Hepatocyte (in vitro differentiated cells): ENCODE measurements at regions not wholly inside any gene's neighbourhood (a gene's known extent, or its start where the extent isn't known, plus 50 kb on each side); places are given as distances from the start of the nearest gene placed in this dataset.

ENCODE experiments used
- DNase-seq: peaks from one replicate; pipeline ENCODE4 v3.0.0-alpha.2; 2016; ENCODE audit warnings: low spot score
- H2AFZ ChIP-seq: fragments of 200-600 bp; sonication (generic); 2 replicates; pipeline ENCODE4 v1.6.0; 2016; ENCODE audit warnings: antibody characterized with exemption, mild to moderate bottlenecking
- H3K27ac ChIP-seq: fragments of 200-600 bp; sonication (generic); 2 replicates; pipeline ENCODE4 v1.5.1; 2016; ENCODE audit warnings: mild to moderate bottlenecking
- H3K27me3 ChIP-seq: fragments of 200-600 bp; sonication (generic); 2 replicates; pipeline ENCODE4 v1.6.1; 2016
- H3K36me3 ChIP-seq: fragments of 200-600 bp; sonication (generic); replicated peaks from 2 replicates; pipeline ENCODE4 v1.5.1; 2016; ENCODE audit warnings: low read depth; ENCODE audit not compliant: insufficient read depth
- H3K4me1 ChIP-seq: fragments of 200-600 bp; sonication (generic); 2 replicates; pipeline ENCODE4 v1.5.1; 2016; ENCODE audit warnings: mild to moderate bottlenecking, moderate library complexity; ENCODE audit not compliant: insufficient read depth
- H3K4me2 ChIP-seq: fragments of 200-600 bp; sonication (generic); 2 replicates; pipeline ENCODE4 v1.6.0; 2016
- H3K4me3 ChIP-seq: fragments of 200-600 bp; sonication (generic); 2 replicates; pipeline ENCODE4 v1.5.1; 2016; ENCODE audit warnings: mild to moderate bottlenecking
- H3K79me2 ChIP-seq: fragments of 200-600 bp; sonication (generic); 2 replicates; pipeline ENCODE4 v1.6.0; 2017; ENCODE audit warnings: mild to moderate bottlenecking
- H3K9me2 ChIP-seq: fragments of 200-600 bp; sonication (generic); replicated peaks from 2 replicates; pipeline ENCODE4 v1.6.0; 2017; ENCODE audit warnings: mild to moderate bottlenecking; ENCODE audit not compliant: insufficient read depth
- H3K9me3 ChIP-seq: fragments of 200-600 bp; sonication (generic); 2 replicates; pipeline ENCODE4 v1.5.1; 2016; ENCODE audit warnings: low read depth, mild to moderate bottlenecking
- H4K20me1 ChIP-seq: fragments of 200-600 bp; sonication (generic); 2 replicates; pipeline ENCODE4 v1.6.0; 2016; ENCODE audit warnings: mild to moderate bottlenecking; ENCODE audit not compliant: insufficient read depth, poor library complexity, severe bottlenecking
- EZH2 ChIP-seq: fragments of 200-600 bp; sonication (generic); IDR thresholded peaks from 2 replicates; pipeline ENCODE4 v1.6.1; 2016; ENCODE audit warnings: antibody characterized with exemption, mild to moderate bottlenecking, borderline replicate concordance
- EZH2phosphoT487 ChIP-seq: fragments of 200-600 bp; sonication (generic); IDR thresholded peaks from one replicate; pipeline ENCODE4 v1.6.1; 2018; ENCODE audit warnings: antibody characterized with exemption, mild to moderate bottlenecking, low read depth, moderate library complexity; ENCODE audit not compliant: unreplicated experiment, severe bottlenecking
- WGBS: methylation state at CpG from one replicate; pipeline ENCODE4 v1.1.6; 2016; ENCODE audit warnings: low lambda C conversion rate; ENCODE audit errors: missing lambda C conversion rate; 5-methylcytosine and 5-hydroxymethylcytosine counted together
- TF ChIP-seq, protein P1 (sequence below): fragments of 200-600 bp; sonication (generic); IDR thresholded peaks from 2 replicates; pipeline ENCODE4 v1.5.1; 2016; ENCODE audit warnings: antibody characterized with exemption, mild to moderate bottlenecking; ENCODE audit not compliant: poor library complexity

- Histone ChIP-seq H3K79me2 (no peaks in the 10 kb centered on the region), H2AFZ (no peak overlapping the region), H3K27me3 (no peaks in the 10 kb centered on the region), H3K27ac (no peak overlapping the region), H3K4me3 (no peak overlapping the region), H4K20me1 (no peaks in the 10 kb centered on the region), H3K36me3 (no peaks in the 10 kb centered on the region), H3K9me3 (no peaks in the 10 kb centered on the region), H3K4me1 (no peaks in the 10 kb centered on the region), H3K9me2 (no peaks in the 10 kb centered on the region), H3K4me2 (no peak overlapping the region)
- no peak for DNase-seq
- no peak for TF ChIP-seq EZH2phosphoT487
- no peak for TF ChIP-seq EZH2
- TF ChIP-seq, protein P1, sequence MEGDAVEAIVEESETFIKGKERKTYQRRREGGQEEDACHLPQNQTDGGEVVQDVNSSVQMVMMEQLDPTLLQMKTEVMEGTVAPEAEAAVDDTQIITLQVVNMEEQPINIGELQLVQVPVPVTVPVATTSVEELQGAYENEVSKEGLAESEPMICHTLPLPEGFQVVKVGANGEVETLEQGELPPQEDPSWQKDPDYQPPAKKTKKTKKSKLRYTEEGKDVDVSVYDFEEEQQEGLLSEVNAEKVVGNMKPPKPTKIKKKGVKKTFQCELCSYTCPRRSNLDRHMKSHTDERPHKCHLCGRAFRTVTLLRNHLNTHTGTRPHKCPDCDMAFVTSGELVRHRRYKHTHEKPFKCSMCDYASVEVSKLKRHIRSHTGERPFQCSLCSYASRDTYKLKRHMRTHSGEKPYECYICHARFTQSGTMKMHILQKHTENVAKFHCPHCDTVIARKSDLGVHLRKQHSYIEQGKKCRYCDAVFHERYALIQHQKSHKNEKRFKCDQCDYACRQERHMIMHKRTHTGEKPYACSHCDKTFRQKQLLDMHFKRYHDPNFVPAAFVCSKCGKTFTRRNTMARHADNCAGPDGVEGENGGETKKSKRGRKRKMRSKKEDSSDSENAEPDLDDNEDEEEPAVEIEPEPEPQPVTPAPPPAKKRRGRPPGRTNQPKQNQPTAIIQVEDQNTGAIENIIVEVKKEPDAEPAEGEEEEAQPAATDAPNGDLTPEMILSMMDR = no peak
Measured at GRCh38 chr3:70780790-70781189, 468.4 kb upstream of the MDFIC2 start.

DNA sequence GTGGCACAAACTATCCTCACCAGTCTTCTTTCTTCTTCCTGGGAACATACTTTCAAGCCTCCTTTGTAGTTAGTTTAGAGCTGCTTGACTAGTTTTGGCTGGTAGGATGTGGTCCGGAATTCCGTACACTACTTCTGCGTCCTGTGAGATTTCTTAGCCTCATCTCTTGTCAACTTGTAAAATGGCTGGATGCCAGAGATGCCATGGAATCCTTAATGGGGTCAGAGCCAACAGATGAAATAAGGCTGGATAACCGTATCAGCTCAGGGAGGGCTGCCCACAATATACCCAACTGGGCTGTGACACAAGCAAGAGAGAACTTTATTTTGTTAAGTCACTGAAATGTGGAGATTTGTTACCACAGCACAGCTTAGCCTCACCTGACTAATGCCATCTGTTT is 466.9 kb upstream of the MDFIC2 start:
- no peaks in the 10 kb centered on the region for H3K9me2 ChIP-seq
- TF ChIP-seq EZH2 = no peak
- TF ChIP-seq, protein P1 = no peak
- no peak for TF ChIP-seq EZH2phosphoT487
- H3K27ac ChIP-seq = no peak overlapping the region
- DNase-seq = no peak
- H3K4me2 ChIP-seq = no peak overlapping the region
- no peaks in the 10 kb centered on the region for H3K79me2 ChIP-seq
- no peaks in the 10 kb centered on the region for H3K27me3 ChIP-seq
- no peaks in the 10 kb centered on the region for H3K36me3 ChIP-seq
- no peaks in the 10 kb centered on the region for H3K4me1 ChIP-seq
- no peak overlapping the region for H3K4me3 ChIP-seq
- no peaks in the 10 kb centered on the region for H4K20me1 ChIP-seq
- no peaks in the 10 kb centered on the region for H3K9me3 ChIP-seq
- no peak overlapping the region for H2AFZ ChIP-seq
- 80% methylated on average over 4 of the region's 4 CpGs for WGBS

DNA sequence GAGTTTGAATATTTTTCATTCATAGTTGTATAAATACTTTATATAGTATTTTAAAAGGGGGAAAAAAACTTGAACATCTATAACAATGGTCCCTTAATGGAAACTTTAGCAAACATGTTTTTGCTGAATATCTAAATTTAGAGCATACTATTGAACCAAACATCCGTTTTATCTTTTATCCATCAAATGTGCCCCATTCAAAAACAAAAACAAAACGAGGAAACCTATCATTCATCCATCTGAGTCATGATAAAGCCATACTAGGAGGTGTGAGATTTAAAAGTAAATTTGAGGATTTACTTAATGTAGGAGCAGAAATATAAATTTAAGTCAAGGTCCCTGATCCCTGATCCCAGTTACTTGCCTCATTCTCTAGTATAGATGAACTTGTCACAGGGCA is 463.6 kb upstream of the MDFIC2 start:
- Histone ChIP-seq H3K27me3 (peaks cover 5% of the 10 kb centered on the region), H3K27ac (no peak overlapping the region), H4K20me1 (no peaks in the 10 kb centered on the region), H3K9me2 (no peaks in the 10 kb centered on the region), H2AFZ (no peak overlapping the region), H3K4me1 (no peaks in the 10 kb centered on the region), H3K9me3 (no peaks in the 10 kb centered on the region), H3K79me2 (no peaks in the 10 kb centered on the region), H3K4me2 (no peak overlapping the region), H3K36me3 (no peaks in the 10 kb centered on the region), H3K4me3 (no peak overlapping the region)
- 67% methylated on average over 2 of the region's 2 CpGs for WGBS
- no peak for DNase-seq
- TF ChIP-seq, protein P1 = no peak
- no peak for TF ChIP-seq EZH2phosphoT487
- TF ChIP-seq EZH2 = no peak

DNA sequence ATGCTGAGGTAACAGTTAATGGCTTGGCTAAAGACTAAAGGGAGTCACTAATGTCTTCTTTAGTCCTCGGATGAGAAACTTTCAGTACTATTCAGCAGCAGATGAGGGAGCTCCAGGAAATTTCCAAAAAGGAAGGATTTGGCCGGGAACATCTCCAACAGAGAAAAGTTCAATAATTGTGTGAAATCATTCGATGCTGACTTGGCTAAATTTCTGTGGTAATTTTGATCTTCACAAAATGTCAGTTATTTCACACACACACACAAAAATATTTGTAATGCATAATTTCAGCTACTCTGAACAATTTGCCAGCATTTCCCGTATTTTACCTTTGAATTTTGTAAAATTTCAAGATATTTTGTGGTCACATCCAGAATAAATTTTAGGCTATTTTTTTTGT is 462.8 kb upstream of the MDFIC2 start:
- DNase-seq = no peak
- H3K4me1 ChIP-seq = no peaks in the 10 kb centered on the region
- H3K9me2 ChIP-seq = no peaks in the 10 kb centered on the region
- no peaks in the 10 kb centered on the region for H3K36me3 ChIP-seq
- H3K27ac ChIP-seq = no peak overlapping the region
- no peaks in the 10 kb centered on the region for H3K9me3 ChIP-seq
- no peak overlapping the region for H2AFZ ChIP-seq
- 91% methylated on average over 4 of the region's 4 CpGs for WGBS
- no peaks in the 10 kb centered on the region for H3K79me2 ChIP-seq
- peaks cover 5% of the 10 kb centered on the region for H3K27me3 ChIP-seq
- TF ChIP-seq, protein P1 = no peak
- TF ChIP-seq EZH2phosphoT487 (no peak), EZH2 (no peak)
- H3K4me3 ChIP-seq = no peak overlapping the region
- H4K20me1 ChIP-seq = no peaks in the 10 kb centered on the region
- no peak overlapping the region for H3K4me2 ChIP-seq
